ENCODE measurements at regions not wholly inside any gene's neighbourhood (a gene's known extent, or its start where the extent isn't known, plus 50 kb on each side); places are given as distances from the start of the nearest gene placed in this dataset.

GRCh38 chr2:160812830-160813505, 319.4 kb upstream of the RBMS1 start:
- Histone ChIP-seq H3F3A (ENCODE audit: low read depth) (no peaks in the 10 kb centered on the region), H3K4me1 (ENCODE audit: insufficient read depth, low read length, poor library complexity, severe bottlenecking) (no peaks in the 10 kb centered on the region), H3K4me3 (ENCODE audit: low read length, poor library complexity, severe bottlenecking) (no peak overlapping the region), H3K4me2 (ENCODE audit: low read depth, low read length, poor library complexity, severe bottlenecking) (no peak overlapping the region), H3K9me2 (replicated peaks; ENCODE audit: low read depth, low read length) (no peaks in the 10 kb centered on the region), H3K27me3 (ENCODE audit: insufficient read depth, low read length, poor library complexity, severe bottlenecking) (no peaks in the 10 kb centered on the region), H4K20me1 (ENCODE audit: insufficient read depth, low read length, poor library complexity, severe bottlenecking) (no peaks in the 10 kb centered on the region), H3K36me3 (ENCODE audit: insufficient read depth, low read length) (no peaks in the 10 kb centered on the region), H2AFZ (ENCODE audit: low read length) (no peak overlapping the region), H3K9me3 (ENCODE audit: insufficient read depth, low read depth, low read length) (no peaks in the 10 kb centered on the region), H3K79me2 (ENCODE audit: insufficient read depth, low read length) (no peaks in the 10 kb centered on the region), H3K9ac (ENCODE audit: low read depth, low read length, poor library complexity, severe bottlenecking) (no peak overlapping the region)
- TF ChIP-seq CTCF (conservative IDR thresholded peaks at IDR 0.05; ENCODE audit: low read length) (no peak), EZH2phosphoT487 (IDR thresholded peaks at IDR 0.05; ENCODE audit: borderline replicate concordance) (no peak)

- H3K9me3 ChIP-seq (ENCODE audit: insufficient read depth, low read depth, low read length), result no peaks in the 10 kb centered on the region
- no peak overlapping the region for H2AFZ ChIP-seq (ENCODE audit: low read length)
- TF ChIP-seq EZH2phosphoT487 (IDR thresholded peaks at IDR 0.05; ENCODE audit: borderline replicate concordance), result no peak
- TF ChIP-seq CTCF (conservative IDR thresholded peaks at IDR 0.05; ENCODE audit: low read length), result no peak
- H3K4me1 ChIP-seq (ENCODE audit: insufficient read depth, low read length, poor library complexity, severe bottlenecking), result no peaks in the 10 kb centered on the region
- H3K4me2 ChIP-seq (ENCODE audit: low read depth, low read length, poor library complexity, severe bottlenecking), result no peak overlapping the region
- no peaks in the 10 kb centered on the region for H3K27me3 ChIP-seq (ENCODE audit: insufficient read depth, low read length, poor library complexity, severe bottlenecking)
- H3F3A ChIP-seq (ENCODE audit: low read depth), result no peaks in the 10 kb centered on the region
- no peak overlapping the region for H3K4me3 ChIP-seq (ENCODE audit: low read length, poor library complexity, severe bottlenecking)
- no peak overlapping the region for H3K9ac ChIP-seq (ENCODE audit: low read depth, low read length, poor library complexity, severe bottlenecking)
- H4K20me1 ChIP-seq (ENCODE audit: insufficient read depth, low read length, poor library complexity, severe bottlenecking), result no peaks in the 10 kb centered on the region
- no peaks in the 10 kb centered on the region for H3K36me3 ChIP-seq (ENCODE audit: insufficient read depth, low read length)
- H3K79me2 ChIP-seq (ENCODE audit: insufficient read depth, low read length), result no peaks in the 10 kb centered on the region
- no peaks in the 10 kb centered on the region for H3K9me2 ChIP-seq (replicated peaks; ENCODE audit: low read depth, low read length)
These were observed 319.9 kb upstream of the RBMS1 start for GRCh38 chr2:160813506-160813858.

- no peak overlapping the region for H3K9ac ChIP-seq (ENCODE audit: low read depth, low read length, poor library complexity, severe bottlenecking)
- no peaks in the 10 kb centered on the region for H3K4me1 ChIP-seq (ENCODE audit: insufficient read depth, low read length, poor library complexity, severe bottlenecking)
- H3K79me2 ChIP-seq (ENCODE audit: insufficient read depth, low read length), result no peaks in the 10 kb centered on the region
- H3K4me2 ChIP-seq (ENCODE audit: low read depth, low read length, poor library complexity, severe bottlenecking), result no peak overlapping the region
- no peaks in the 10 kb centered on the region for H3K9me2 ChIP-seq (replicated peaks; ENCODE audit: low read depth, low read length)
- H3K4me3 ChIP-seq (ENCODE audit: low read length, poor library complexity, severe bottlenecking), result no peak overlapping the region
- H3K27me3 ChIP-seq (ENCODE audit: insufficient read depth, low read length, poor library complexity, severe bottlenecking), result no peaks in the 10 kb centered on the region
- no peaks in the 10 kb centered on the region for H3F3A ChIP-seq (ENCODE audit: low read depth)
- no peak for TF ChIP-seq CTCF (conservative IDR thresholded peaks at IDR 0.05; ENCODE audit: low read length)
- no peak for TF ChIP-seq EZH2phosphoT487 (IDR thresholded peaks at IDR 0.05; ENCODE audit: borderline replicate concordance)
- H2AFZ ChIP-seq (ENCODE audit: low read length), result no peak overlapping the region
- no peaks in the 10 kb centered on the region for H4K20me1 ChIP-seq (ENCODE audit: insufficient read depth, low read length, poor library complexity, severe bottlenecking)
- H3K36me3 ChIP-seq (ENCODE audit: insufficient read depth, low read length), result no peaks in the 10 kb centered on the region; the same call in 1 of the 2 replicates
- no peaks in the 10 kb centered on the region for H3K9me3 ChIP-seq (ENCODE audit: insufficient read depth, low read depth, low read length)
These were observed 323.4 kb upstream of the RBMS1 start for GRCh38 chr2:160816916-160817499.

Data from Loucy (cell line).